AG09309 (cell line): ENCODE measurements at regions not wholly inside any gene's neighbourhood (a gene's known extent, or its start where the extent isn't known, plus 50 kb on each side); places are given as distances from the start of the nearest gene placed in this dataset.

Experiments used
- DNase-seq: peaks from one replicate; pipeline ENCODE4 v3.0.0-alpha.2; 2010; ENCODE audit warnings: low read depth
- H3K4me3 ChIP-seq: 2 replicates; pipeline ENCODE4 v1.5.1; 2011; ENCODE audit warnings: mild to moderate bottlenecking, low read depth, low read length, moderate library complexity; ENCODE audit not compliant: control insufficient read depth
- TF ChIP-seq, protein P1 (sequence below): IDR thresholded peaks from 2 replicates; pipeline ENCODE4 v1.5.1; 2011; ENCODE audit warnings: mild to moderate bottlenecking, low read depth, low read length, inconsistent platforms; ENCODE audit not compliant: insufficient read depth, control insufficient read depth; ENCODE audit errors: missing control alignments

DNA sequence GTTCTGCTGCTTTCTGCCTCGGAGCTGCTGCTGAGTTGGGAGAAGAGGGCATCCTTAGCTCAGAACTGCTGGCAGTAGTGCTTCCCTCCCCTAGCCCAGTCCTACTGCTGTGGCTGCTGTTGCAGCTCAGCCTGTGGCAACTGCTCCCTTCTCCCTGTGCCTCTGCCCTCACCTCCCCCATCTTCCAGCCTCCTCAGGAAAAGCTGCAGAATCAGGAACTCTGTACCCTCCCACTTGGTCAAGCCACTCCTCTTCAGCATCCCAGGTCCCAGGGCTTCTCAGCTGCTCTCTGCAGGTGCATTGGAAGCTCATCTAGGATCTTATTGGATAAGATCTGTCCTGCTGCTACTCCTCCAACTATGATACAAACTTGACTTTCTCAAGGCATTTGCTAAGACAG, 316.7 kb downstream of the BRINP2 start:
- H3K4me3 ChIP-seq: no peak overlapping the region
- no peak for DNase-seq
- TF ChIP-seq, protein P1, sequence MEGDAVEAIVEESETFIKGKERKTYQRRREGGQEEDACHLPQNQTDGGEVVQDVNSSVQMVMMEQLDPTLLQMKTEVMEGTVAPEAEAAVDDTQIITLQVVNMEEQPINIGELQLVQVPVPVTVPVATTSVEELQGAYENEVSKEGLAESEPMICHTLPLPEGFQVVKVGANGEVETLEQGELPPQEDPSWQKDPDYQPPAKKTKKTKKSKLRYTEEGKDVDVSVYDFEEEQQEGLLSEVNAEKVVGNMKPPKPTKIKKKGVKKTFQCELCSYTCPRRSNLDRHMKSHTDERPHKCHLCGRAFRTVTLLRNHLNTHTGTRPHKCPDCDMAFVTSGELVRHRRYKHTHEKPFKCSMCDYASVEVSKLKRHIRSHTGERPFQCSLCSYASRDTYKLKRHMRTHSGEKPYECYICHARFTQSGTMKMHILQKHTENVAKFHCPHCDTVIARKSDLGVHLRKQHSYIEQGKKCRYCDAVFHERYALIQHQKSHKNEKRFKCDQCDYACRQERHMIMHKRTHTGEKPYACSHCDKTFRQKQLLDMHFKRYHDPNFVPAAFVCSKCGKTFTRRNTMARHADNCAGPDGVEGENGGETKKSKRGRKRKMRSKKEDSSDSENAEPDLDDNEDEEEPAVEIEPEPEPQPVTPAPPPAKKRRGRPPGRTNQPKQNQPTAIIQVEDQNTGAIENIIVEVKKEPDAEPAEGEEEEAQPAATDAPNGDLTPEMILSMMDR: no peak

DNA sequence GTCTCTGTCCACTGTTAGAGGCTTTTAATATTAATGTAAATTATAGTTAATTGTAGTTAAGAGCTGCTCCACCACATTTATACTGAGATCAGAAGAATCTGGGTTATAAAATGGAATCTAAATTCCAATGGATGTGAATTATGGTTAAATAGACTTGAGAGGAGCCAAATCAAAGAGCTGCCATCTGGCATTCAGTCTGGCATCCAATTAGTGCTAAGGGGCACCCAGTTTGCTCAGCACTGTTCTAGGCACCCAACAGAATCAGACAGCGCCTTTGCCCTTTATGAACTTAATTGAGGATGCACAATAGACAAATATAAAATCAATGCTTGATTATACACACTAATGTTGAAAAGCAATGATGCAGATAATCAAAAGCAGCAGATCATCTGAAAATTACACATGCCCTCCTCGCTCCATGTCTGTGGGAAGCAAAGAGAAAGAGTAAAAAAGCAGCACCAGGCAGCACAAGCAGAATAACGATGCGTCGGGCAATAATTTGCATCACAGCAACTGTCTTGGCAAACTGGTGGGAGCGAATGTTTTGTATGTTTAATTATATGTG, 310.1 kb downstream of the BRINP2 start:
- no peak overlapping the region for H3K4me3 ChIP-seq
- no peak for DNase-seq
- TF ChIP-seq, protein P1: no peak

DNA sequence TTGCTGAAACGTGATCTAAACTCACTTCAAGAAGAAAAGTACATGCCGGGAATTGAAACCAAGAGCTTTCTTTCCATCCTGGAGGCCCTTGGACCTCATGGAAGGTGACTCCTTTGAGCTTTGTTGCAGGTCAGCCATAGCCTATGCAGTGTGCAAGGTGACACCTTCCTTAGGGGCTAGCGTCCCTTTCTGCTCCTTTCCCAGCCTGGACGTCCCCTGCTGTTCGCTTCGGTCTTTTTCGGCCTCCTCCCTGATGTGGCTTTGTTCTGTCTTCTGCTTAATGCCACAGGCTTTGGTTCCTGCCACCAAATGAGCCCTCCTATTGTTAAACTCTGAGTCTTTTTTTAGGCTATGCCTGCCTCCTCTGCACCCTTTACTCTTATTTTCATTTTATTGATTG, 308.8 kb downstream of the BRINP2 start:
- no peak overlapping the region for H3K4me3 ChIP-seq
- no peak for DNase-seq
- TF ChIP-seq, protein P1: no peak

- DNase-seq: no peak
- TF ChIP-seq, protein P1: no peak
- no peak overlapping the region for H3K4me3 ChIP-seq
These were observed 305.9 kb downstream of the BRINP2 start for GRCh38 chr1:177476676-177477075.

DNA sequence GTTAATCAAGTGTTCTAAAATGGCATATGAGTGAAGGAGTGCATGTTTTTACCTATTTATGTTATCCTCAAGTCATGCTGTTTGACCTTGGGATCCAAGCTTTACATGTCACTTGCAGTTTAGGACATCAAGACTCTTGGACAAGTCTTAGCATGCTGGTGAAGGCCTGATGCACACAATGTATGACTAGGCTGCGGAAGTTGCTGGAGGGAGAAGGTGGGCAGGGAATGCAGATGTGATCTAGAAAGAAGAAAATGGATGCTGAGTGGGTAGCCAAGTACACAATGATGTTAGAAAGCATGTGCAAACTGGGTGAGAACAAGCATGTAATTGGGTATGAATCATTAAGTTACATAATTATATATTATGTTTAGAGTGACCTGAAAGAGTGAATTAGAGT, 301.8 kb downstream of the BRINP2 start:
- DNase-seq: no peak
- TF ChIP-seq, protein P1: no peak
- H3K4me3 ChIP-seq: no peak overlapping the region

DNA sequence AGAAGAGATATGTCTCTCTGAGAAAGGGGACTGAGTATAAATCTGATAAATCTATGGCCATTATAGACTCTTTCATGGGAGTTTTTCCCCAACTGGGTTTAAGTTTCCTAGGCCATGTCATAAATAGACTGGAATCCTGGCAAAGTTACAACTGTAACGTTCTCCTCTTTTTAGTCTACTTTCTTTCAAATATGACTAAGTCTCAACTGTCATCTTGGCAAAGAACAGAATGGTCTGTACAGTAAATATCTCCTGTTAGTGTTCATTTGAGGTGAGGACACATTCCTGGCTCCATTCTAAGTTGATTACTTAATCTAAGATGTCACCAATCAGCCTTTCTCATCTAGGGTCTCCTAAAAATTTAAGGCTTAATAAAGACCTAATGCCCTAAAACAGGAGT, 300.5 kb downstream of the BRINP2 start:
- TF ChIP-seq, protein P1: no peak
- no peak for DNase-seq
- H3K4me3 ChIP-seq: no peak overlapping the region

GRCh38 chr1:177469519-177469918, 298.8 kb downstream of the BRINP2 start:
- H3K4me3 ChIP-seq: no peak overlapping the region
- TF ChIP-seq, protein P1: no peak
- no peak for DNase-seq
